NCI-H526 (cell line): ENCODE measurements at regions not wholly inside any gene's neighbourhood (a gene's known extent, or its start where the extent isn't known, plus 50 kb on each side); places are given as distances from the start of the nearest gene placed in this dataset.

Experiments
- DNase-seq, 2 experiments: peaks; one replicate each; lab custom pipeline; 2025; lab: John Stamatoyannopoulos, UW

- DNase-seq: no peak
Measured at GRCh38 chr6:44531442-44532015, 144.0 kb downstream of the CDC5L start.

- no peak for DNase-seq
Measured at GRCh38 chr6:44533421-44533820, 145.9 kb downstream of the CDC5L start.

- no peak for DNase-seq
Measured at GRCh38 chr6:44534291-44534690, 146.8 kb downstream of the CDC5L start.

GRCh38 chr6:44535446-44535845, 147.9 kb downstream of the CDC5L start:
- no peak for DNase-seq

GRCh38 chr6:44535967-44536366, 148.5 kb downstream of the CDC5L start:
- no peak for DNase-seq

GRCh38 chr6:44537306-44538049, 150.0 kb downstream of the CDC5L start:
- DNase-seq: no peak

- no peak for DNase-seq
Measured at GRCh38 chr6:44538131-44538806, 150.8 kb downstream of the CDC5L start.

GRCh38 chr6:44538807-44539201, 151.3 kb downstream of the CDC5L start:
- DNase-seq: no peak

GRCh38 chr6:44539701-44540355, 152.3 kb downstream of the CDC5L start:
- no peak for DNase-seq

- no peak for DNase-seq
Measured at GRCh38 chr6:44540881-44541280, 153.4 kb downstream of the CDC5L start.

- no peak for DNase-seq
Measured at GRCh38 chr6:44542401-44543116, 155.1 kb downstream of the CDC5L start.

- DNase-seq: no peak
Measured at GRCh38 chr6:44543664-44544063, 156.2 kb downstream of the CDC5L start.

- no peak for DNase-seq
Measured at GRCh38 chr6:44545224-44545623, 157.7 kb downstream of the CDC5L start.

GRCh38 chr6:44548319-44548718, 160.8 kb downstream of the CDC5L start:
- no peak for DNase-seq

- DNase-seq: no peak
Measured at GRCh38 chr6:44549516-44549915, 162.0 kb downstream of the CDC5L start.

GRCh38 chr6:44554194-44554593, 166.7 kb downstream of the CDC5L start:
- DNase-seq: no peak

- no peak for DNase-seq
Measured at GRCh38 chr6:44554861-44555260, 167.4 kb downstream of the CDC5L start.

- peak in 1 of 2 experiments; percentile 9 for DNase-seq
Measured at GRCh38 chr6:44556046-44556445, 168.5 kb downstream of the CDC5L start.

GRCh38 chr6:44558024-44558831, 170.7 kb downstream of the CDC5L start:
- DNase-seq: no peak

GRCh38 chr6:44558832-44559251, 171.3 kb downstream of the CDC5L start:
- DNase-seq: no peak
